ENCODE measurements at regions not wholly inside any gene's neighbourhood (a gene's known extent, or its start where the extent isn't known, plus 50 kb on each side); places are given as distances from the start of the nearest gene placed in this dataset.
"Not testable (repeated sequence)": the region's sequence is repeated elsewhere in the genome, so short reads cannot be mapped to it uniquely, and the experiment has no call there.

DNA sequence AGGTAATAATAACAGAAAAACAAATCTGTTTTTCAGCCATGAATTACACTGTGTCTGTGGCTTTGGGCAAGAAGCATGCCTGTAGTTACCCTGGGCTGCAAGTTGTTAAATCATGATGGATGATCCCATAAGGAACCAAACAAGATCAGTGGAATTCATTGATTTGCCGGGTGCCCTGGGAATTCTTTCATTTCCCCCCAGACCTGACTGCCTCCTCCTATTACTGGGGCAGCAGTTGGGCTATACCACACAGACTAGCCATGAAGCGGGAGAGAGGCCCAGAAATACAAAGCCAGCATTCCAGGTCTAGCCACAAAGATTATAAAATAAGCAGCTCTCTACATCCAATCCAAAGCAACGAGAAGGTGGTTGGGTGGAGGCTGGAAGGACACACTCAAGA lies 174.2 kb downstream of the NPIPA8 start:
- TF ChIP-seq POLR2A (IDR thresholded peaks at IDR 0.05): not testable (repeated sequence)
- TF ChIP-seq, protein P1, sequence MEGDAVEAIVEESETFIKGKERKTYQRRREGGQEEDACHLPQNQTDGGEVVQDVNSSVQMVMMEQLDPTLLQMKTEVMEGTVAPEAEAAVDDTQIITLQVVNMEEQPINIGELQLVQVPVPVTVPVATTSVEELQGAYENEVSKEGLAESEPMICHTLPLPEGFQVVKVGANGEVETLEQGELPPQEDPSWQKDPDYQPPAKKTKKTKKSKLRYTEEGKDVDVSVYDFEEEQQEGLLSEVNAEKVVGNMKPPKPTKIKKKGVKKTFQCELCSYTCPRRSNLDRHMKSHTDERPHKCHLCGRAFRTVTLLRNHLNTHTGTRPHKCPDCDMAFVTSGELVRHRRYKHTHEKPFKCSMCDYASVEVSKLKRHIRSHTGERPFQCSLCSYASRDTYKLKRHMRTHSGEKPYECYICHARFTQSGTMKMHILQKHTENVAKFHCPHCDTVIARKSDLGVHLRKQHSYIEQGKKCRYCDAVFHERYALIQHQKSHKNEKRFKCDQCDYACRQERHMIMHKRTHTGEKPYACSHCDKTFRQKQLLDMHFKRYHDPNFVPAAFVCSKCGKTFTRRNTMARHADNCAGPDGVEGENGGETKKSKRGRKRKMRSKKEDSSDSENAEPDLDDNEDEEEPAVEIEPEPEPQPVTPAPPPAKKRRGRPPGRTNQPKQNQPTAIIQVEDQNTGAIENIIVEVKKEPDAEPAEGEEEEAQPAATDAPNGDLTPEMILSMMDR (IDR thresholded peaks at IDR 0.05 in 4 of 5, conservative IDR thresholded peaks at IDR 0.05 in 1 of 5): not testable (repeated sequence)
